Stimulated activated CD8-positive, alpha-beta memory T cell treated with anti-CD3 and anti-CD28 coated beads, Interleukin-4, amount 100 ng/mL, for 48 hours (primary cell): ENCODE measurements at regions not wholly inside any gene's neighbourhood (a gene's known extent, or its start where the extent isn't known, plus 50 kb on each side); places are given as distances from the start of the nearest gene placed in this dataset.

Experiments
- DNase-seq: peaks from one replicate; pipeline ENCODE4 v3.0.0-alpha.2; 2020

DNA sequence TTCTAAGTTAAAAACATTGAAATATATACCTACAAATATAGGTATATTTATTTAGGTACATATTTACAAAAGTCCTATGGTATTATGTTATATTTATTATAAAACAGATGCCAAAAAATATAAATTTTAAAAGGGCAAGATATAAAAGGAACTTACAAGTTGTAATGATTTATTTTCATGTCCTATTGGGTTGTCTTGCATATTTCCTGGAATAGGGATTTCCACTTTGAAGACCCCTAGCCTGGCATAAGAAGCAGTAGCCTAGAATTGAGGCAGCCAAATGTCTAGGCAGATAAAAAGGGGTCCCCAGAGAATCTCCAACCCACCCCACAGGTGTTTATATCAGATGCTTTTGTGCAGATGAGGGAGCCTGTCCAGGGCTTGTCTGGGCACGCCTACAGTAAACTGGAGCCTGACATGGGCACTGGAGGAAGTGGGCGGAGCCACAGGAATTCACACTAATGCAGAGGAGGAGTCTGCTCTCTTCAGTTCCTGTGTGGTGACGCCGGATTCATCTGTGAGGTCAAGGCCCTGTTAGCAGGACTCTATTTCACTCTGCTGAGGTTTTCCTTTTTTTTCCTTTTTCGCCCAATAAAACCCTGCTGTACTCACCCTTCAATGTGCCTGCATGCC is 1088.9 kb upstream of the PIK3C3 start:
- DNase-seq, result no peak

DNA sequence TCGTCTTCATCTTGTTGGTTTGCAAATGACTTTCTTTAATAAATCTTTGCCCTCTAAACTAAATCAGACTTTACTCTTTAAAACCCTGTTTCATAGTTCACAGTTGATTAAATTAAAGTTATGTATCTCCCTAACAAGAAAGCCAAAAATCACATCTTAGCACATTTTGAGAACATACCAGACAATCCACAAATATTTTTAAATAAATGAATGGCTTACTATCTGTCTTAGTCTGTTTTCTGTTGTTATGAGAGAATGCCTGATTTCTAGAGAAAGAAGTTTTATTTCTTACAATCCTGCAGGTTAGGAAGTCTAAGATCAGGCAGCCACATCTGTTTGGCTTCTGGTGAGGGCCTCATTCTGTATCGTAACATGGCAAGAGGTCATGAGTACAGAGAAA is 1090.2 kb upstream of the PIK3C3 start:
- no peak for DNase-seq

DNA sequence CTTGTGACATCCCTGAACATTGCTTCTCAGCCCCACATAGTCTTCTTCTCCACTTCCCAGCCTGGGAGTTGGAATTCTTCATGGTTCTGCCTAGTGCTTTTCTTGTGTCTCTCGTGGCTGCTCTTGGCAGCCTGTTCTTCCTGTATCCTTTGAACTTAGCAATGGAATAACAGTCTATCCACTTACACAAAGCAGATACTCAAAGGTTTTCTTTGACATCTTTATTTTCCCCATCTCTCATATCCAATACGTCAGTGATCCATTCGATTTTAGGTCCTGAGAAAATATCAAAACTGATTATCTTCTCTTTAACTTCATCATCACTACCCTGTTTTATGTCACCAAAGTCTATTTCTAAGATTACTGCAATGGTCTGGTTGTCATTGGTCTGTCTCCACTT is 1091.2 kb upstream of the PIK3C3 start:
- DNase-seq, result no peak

DNA sequence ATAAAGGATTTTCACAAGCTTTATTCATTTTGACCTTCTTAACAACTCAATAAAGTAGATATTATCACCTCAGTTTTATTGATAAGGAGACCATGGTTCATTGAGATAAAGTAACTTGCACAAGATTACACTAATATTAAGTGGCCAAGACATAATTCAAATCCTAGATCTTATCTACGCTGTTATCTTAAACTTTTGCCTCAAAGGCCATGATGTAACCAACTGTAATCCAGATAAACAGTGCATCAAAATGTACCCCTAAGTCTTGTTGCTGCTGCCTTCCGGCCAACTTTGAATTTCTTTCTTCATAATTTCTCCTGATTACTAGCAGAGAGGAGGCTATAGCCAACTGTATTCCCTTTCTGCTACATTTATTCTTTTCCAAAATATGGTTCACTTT is 1094.8 kb upstream of the PIK3C3 start:
- no peak for DNase-seq

DNA sequence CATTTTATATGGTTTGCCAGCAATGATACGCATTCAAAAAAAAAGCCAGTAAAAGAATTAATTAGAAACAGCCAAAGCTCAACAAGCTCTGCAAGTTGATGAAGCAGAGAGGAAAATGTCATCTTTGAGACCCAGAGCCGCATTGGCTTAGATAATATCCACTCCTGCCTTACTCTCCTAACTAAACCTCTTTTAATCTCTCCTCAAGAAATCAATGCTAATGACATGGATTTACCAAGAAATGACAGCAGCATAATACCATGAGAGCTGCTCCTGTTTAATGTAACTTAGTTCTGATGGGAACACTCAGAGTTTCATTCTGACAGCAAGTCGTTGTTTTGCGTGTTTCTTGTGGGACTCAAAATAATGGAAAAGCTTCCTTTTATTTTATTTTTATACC is 1099.4 kb upstream of the PIK3C3 start:
- no peak for DNase-seq

DNA sequence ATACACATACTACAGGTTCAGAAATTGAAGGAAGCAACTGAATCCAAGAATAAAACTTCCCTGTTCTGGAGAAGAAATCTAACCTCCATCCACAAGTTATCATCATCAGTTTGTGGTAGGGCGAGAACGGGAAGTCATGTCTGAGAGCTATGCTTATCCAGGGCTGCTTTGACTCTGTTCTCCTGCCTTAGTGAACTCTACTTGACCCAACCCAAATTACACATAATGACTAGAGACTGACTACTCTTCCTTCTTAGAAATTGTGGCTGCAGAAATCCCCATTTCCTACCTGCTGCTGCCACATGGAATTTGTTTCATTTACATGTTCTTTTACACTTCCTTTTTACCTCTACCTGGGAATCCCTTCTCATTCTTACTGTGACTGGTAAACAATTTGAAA is 1102.6 kb upstream of the PIK3C3 start:
- no peak for DNase-seq

DNA sequence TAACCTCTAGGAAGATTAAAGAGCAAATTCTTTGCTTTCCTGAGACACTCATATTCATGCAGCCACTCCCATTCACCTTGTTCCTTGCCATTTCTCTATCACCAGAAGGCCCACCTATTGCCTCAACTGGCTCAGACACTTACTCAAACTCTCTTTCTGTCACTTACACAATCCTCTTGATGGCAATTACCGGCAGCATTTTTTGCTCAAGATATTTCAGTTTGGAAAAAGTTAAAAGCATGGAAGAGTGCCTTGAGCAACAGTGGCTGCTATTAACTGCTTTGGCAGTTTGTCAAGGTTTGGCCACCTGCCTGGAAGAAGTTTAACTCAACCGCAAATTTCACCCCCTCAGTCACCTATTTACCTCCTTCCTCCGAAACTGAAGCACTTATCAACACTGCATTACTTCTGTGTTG is 1104.0 kb upstream of the PIK3C3 start:
- no peak for DNase-seq

DNA sequence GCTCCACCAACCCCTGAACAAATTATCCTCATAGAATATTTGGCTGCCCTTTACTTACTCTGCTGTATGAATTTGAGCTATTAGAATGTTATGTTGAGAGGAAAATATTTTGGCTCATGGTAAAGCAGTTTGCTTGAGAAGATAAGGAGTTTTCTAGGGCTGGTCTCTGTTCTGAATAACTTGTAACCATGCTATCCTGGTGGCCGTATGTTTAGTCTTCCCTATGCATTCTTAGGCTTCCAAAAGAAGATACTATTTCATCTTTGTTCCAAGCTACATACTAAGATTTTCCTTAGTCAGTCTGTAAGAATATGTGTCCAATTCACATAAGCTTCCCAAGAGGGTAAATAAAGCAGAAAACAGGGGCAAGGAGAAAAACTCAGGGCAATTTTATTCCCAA is 1105.1 kb upstream of the PIK3C3 start:
- DNase-seq, result no peak

DNA sequence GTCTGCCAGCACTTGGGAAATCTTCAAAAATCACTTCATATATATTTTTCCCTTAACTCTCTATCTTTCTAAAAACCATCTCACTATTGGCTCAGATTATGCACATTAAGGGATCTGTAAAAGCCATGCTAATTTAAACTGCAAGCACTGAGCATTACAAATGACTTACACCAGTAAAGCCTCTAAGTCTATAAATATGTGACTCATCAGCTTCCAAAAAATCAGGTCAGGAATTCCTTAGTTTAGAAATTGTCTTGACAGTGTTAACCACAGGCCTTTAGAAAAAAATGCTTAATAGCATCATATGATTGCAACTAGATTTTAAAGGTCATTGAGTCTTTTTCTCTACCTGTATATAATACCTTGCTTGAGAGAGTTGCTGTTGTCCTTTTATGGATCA is 1113.6 kb upstream of the PIK3C3 start:
- DNase-seq, result no peak

DNA sequence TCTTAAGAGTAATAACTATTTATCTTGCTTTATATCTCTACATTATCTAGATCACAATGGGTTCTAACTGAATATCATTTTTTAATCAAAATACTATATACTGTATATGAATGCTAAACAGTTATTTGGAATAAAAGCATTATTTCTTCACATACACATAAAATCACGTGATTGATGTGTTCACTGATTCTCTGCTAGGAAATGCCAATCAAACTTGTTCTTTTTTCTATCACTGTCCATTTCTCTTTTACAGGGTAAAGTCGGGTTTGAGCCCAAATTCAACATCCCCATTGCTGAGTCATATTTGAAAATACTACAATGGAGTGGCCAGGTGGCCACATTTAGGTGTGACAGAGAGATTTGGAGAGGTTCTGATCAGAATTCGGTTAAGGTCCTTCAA is 1114.0 kb upstream of the PIK3C3 start:
- no peak for DNase-seq

DNA sequence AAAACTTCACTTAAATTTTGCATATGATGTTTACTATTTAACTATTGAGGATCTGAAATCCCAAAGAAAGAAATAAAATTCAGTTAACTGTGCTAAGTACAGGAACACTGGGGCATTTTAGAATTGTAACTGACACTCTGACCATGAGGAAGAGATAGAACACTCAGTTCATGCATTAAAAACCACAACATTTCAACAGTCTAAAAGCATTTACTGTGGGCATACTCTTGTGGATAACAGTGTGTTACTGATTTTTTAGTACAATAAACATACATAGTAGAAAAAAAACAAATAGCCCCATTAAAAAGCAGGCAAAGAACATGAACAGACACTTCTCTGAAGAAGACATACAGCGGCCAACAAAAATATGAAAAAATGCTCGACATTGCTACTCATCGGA is 1122.7 kb upstream of the PIK3C3 start:
- DNase-seq, result no peak

DNA sequence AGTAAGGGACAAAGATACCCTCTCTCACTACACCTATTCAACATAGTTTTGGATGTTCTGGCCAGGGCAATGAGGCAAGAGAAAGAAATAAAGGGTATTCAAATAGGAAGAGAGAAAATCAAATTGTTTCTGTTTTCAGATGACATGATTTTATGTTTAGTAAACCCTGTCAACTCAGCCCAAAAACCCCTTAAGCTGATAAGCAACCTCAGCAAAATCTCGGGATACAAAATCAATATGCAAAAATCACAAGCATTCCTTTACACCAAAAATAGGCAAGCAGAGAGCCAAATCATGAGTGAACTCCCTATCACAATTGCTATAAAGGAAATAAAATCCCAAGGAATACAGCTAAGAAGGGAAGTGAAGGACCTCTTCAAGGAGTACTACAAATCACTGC is 1130.7 kb upstream of the PIK3C3 start:
- no peak for DNase-seq

DNA sequence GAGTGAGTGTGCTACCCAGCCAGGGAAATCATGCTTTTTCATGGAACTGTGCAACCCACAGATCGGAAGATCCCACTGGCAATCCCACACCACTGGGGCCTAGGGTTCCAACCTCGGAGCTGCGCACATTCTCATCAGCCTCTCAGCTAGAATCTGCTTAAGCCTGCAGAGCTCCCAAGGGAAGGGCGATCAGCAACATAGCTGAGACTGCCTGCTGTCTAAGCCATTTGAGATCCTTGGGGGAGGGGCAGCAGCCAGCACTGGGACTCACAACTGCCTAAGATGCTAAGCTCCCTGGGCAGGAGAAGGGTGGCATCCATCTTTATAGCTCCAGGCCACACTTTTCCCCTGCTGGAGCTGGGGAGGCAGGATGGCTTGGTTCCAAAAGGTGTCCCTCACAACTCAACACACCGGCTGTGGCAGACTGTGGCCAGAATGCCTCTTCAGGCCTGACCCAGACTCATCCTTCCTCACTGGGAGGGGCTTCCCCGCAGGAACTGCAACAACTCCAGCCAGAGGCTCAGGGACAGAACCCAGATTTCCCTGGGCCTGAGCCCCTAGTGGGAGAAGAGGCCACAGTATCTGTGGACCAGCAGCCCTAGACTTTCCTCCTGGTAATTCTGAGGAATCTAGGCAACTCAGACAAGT is 1133.3 kb upstream of the PIK3C3 start:
- DNase-seq, result no peak

DNA sequence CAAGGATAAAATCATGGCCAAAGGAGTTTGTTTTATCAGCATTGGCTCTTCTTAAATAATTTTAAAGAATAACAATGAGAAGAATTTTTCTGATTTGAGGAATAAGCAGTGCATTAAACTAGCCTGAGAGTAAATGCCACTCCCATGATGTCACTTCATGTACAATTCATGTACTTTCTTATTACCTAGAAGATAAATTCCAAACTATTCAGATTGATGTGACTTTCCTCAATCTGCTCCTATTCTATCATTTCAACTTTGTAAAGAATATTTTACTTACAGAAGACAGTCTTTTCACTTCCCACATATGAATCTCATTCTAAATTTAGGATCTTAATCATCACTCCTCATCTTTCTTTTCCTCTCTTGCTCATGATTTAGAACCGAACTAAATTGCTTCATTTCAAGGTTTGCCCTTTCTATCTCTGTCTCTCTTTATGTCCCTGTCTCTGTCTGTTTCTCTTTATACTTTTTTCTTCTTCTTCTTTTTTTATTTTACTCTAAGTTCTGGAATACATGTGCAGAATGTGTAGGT is 1142.0 kb upstream of the PIK3C3 start:
- no peak for DNase-seq

DNA sequence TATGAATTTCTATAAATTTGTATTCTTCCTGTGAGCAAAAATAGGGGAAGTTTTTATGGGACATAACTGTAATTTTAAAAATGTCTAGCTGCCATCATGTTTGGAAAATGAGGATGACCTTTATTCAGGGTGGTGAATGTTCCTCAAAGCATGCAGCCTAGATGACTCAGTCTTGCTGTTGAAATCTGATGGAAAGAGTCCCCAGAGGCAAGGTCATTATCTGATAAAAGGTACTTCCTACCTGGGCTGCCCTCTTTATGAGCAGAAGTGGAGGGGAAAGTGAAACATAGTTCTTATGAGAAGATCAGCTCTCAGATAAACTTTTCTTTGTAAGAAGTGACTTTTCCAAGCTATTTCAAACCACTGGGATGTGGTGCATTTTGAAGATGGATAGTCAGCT is 1144.7 kb upstream of the PIK3C3 start:
- no peak for DNase-seq

DNA sequence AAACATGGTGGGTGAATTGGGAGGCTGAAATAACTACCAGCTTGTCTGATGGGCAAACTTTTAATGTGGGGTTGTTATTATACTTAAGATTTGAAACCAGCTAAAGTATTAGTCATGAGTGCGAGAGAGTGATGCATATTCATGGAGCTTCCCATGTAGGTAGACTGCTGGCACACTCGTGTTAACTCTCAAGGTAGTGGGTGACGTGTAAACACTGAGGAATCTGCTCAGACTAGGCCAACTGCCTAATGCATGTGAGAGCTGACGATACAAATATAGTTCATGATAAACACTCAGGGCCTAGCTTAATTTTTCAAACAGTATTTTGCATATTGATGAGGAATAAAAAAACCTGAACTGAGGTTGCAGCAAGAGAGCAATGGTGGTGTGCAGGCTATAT is 1165.7 kb upstream of the PIK3C3 start:
- DNase-seq, result no peak

DNA sequence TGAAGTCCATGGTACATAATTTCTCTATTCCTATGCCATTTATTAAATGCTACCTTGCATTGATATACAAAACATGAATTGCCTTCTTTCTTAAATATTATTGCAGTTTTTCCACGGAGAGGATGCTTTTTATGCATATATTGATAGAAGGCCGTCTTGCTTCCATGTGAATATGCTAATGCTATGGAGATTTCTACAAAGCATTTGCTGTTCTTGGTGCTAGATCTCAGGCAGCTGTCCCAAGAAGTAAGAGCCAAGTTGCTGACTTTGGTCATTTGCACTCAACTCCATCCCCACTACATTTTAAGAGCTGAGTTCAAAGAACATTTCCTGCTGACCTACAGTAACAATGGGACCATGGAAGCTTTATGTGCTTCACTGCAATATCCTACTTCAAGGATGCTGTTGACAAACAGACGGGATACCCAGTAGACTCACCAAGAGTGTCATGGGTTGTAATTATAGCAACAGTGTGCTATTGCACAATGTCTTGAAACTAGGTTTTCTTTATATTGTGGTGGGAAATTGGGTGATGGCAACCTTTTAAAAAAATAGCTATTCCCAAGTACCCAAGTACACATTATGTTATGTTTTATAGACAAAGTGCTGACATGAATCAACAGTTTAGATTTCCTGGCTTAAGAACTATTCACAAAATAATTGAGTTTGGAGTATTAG is 1172.4 kb upstream of the PIK3C3 start:
- DNase-seq, result no peak

DNA sequence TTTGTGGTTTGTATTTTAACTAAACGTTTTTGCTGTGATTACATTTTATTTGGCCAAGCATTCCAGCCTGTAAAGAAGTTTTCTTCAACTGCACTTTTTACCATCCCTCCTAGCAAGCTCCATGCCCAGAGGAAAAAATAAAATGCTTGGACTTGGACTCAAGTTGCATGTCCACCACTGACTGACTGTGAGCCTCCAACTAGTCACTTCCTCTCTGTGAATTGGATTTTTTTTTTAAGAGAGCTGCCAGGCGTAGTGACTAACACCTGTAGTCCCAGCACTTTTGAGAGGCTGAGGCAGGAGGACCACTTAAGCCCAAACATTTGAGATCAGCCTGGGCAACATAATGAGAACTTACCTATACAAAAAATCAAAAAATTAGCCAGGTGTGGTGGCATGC is 1185.2 kb upstream of the PIK3C3 start:
- DNase-seq, result no peak

DNA sequence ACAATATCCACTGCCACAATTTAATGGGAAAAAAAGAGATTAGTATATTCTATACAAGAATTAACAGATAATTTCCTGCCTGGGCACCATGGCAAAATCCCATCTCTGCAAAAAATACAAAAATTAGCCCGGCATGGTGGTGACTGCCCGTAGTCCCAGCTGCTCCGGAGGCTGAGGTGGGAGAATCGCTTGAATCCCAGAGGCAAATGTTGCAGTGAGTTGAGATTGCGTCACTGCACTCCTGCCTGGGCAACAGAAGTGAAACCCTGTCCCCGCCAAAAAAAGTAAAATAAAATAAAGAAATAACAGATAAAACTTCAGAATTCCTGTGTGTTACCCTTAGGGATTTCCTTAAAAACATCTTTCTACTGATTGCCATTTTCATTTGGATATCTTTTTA is 1194.8 kb upstream of the PIK3C3 start:
- no peak for DNase-seq

DNA sequence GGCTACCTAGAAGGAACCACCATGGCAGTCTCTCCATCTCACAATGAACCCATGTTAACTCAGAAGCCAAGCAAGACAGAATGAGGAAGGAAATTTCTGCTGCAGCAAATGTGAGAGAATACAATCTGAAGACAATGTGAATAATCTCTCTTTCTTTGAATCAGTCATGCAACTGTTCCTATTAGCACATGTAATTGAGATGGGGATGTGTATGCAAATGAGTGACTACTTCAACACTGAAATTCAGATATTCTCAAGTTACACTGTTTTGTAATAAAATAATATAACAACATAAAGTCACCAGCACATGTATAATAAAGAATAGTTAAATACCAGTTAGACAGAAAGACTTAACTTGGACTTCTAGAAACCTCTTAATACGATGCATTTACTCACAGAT is 1200.6 kb upstream of the PIK3C3 start:
- DNase-seq, result no peak

DNA sequence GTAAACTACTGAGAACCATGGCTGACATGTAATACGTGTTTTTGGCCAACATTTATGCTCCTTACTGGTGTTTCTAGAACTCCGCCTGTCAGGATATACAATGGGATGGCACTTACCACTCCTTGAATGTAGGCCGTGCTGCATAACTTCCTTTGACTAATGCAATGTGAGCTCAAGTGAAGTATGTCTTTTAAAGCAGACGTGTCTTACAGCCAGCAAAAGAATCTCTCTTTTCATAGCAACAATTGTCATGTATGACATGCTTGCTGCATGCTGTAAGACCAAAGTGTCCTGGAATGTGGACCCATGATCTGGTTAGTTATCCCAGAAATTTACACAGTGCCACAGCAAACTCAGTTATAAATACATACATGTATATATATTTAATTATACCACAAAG is 1202.7 kb upstream of the PIK3C3 start:
- no peak for DNase-seq

DNA sequence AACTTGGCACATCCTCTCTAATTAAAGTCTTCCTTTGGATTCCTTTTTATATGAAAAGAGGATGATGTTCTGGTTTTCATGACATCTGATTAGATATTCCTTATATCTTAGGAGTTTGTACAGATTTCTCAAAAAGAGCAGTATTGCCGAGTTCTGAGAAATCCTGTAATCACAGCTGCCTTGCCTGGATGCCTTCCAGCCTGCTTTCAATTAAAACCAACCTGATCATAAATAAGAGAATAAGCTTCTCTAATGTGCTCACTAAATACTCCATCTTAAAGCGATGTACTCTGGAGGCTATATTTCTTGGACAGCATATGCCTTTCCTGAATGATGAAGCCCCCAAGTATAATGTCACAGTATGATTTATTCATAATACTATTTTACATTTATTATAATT is 1203.8 kb upstream of the PIK3C3 start:
- no peak for DNase-seq

DNA sequence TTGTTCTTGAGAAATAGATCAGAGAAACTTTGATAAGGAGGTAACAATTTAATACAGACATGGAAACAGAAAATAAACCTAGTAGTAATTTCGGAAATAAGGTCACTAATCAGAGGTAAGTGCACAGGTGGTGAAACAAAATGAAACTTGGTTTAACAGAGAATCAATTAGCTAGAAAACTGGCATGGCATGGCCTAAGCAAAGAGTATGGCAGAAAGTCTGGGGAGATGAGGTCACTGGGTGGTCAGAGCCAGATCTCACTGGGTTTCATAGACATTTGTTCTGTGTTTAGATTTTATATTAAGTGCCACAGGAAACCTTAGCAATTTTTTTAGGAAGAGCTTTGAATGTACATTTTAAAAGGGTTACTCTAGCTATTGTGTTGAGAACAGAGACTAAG is 1216.0 kb upstream of the PIK3C3 start:
- DNase-seq, result no peak

DNA sequence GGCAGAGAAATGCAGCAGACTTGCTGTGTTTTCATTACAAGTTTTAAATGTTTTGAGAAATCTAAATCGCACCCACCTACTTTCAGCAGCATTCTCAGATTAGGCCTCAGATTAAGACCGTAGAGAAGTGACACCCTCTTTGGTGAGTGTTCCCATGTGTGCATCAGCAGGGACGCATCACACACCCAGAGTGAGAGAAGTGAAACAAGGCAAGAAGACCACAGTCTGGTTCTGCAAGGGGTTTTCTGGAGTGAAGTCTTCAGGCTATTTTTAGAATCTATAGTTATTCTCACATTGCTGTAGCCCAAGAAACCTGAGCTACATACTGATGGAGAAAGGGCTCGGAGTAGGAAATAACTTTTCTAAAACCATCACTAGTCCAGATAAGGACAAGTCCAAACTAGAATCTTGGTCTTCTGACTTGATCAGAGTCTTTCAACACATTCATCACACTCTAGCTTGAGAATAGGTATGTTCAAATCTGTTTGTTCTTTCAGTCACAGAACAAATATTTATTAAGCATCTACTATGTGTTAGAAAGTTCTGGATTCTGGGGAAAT is 1216.6 kb upstream of the PIK3C3 start:
- DNase-seq, result no peak
